Trophoblast cell (in vitro differentiated cells and primary cell): ENCODE measurements at regions not wholly inside any gene's neighbourhood (a gene's known extent, or its start where the extent isn't known, plus 50 kb on each side); places are given as distances from the start of the nearest gene placed in this dataset.

Experiments
- DNase-seq, 2 donors: peaks; one replicate each; pipeline ENCODE4 v3.0.0-alpha.2; 2016
- H2AFZ ChIP-seq: 2 replicates; pipeline ENCODE4 v1.6.1; 2013; ENCODE audit warnings: low read length, moderate library complexity, mild to moderate bottlenecking; ENCODE audit not compliant: insufficient read depth, poor library complexity
- H2AK5ac ChIP-seq: 2 replicates; pipeline ENCODE4 v1.6.1; 2013; ENCODE audit warnings: mild to moderate bottlenecking, low read length
- H2BK120ac ChIP-seq: 2 replicates; pipeline ENCODE4 v1.6.1; 2013; ENCODE audit warnings: low read length, mild to moderate bottlenecking, moderate library complexity; ENCODE audit not compliant: insufficient read depth, poor library complexity
- H2BK12ac ChIP-seq: 2 replicates; pipeline ENCODE4 v1.6.1; 2013; ENCODE audit warnings: mild to moderate bottlenecking, low read length, moderate library complexity
- H2BK5ac ChIP-seq: 2 replicates; pipeline ENCODE4 v1.6.1; 2013; ENCODE audit warnings: low read length, low read depth, moderate library complexity, mild to moderate bottlenecking; ENCODE audit not compliant: poor library complexity
- H3K14ac ChIP-seq: 2 replicates; pipeline ENCODE4 v1.6.1; 2013; ENCODE audit warnings: mild to moderate bottlenecking, low read length
- H3K18ac ChIP-seq: 2 replicates; pipeline ENCODE4 v1.6.1; 2013; ENCODE audit warnings: mild to moderate bottlenecking, low read length
- H3K23ac ChIP-seq: 2 replicates; pipeline ENCODE4 v1.6.1; 2013; ENCODE audit warnings: low read length
- H3K27ac ChIP-seq: 2 replicates; pipeline ENCODE4 v1.5.1; 2013; ENCODE audit warnings: low read depth, mild to moderate bottlenecking, inconsistent platforms, low read length, moderate library complexity
- H3K27me3 ChIP-seq: 2 replicates; pipeline ENCODE4 v1.6.1; 2013; ENCODE audit warnings: inconsistent platforms, mild to moderate bottlenecking, low read length, moderate library complexity; ENCODE audit not compliant: insufficient read depth
- H3K36me3 ChIP-seq, 2 experiments: 1 replicate in 1 of 2; 2 replicates in 1 of 2; pipeline ENCODE4 v1.6.1; 2013; ENCODE audit warnings: low read length in 2 of 2, mild to moderate bottlenecking in 2 of 2, moderate library complexity in 1 of 2; ENCODE audit not compliant: insufficient read depth in 2 of 2, control insufficient read depth in 1 of 2
- H3K4ac ChIP-seq: 2 replicates; pipeline ENCODE4 v1.6.1; 2013; ENCODE audit warnings: low read depth, mild to moderate bottlenecking, low read length, moderate library complexity
- H3K4me1 ChIP-seq, 2 experiments: 1 replicate in 1 of 2; 2 replicates in 1 of 2; pipeline ENCODE4 v1.6.1; 2013; ENCODE audit warnings: low read length in 2 of 2, mild to moderate bottlenecking in 2 of 2, moderate library complexity in 1 of 2; ENCODE audit not compliant: insufficient read depth in 2 of 2, control insufficient read depth in 1 of 2
- H3K4me2 ChIP-seq: 2 replicates; pipeline ENCODE4 v1.6.1; 2013; ENCODE audit warnings: inconsistent platforms, mild to moderate bottlenecking, low read length, moderate library complexity
- H3K4me3 ChIP-seq: 2 replicates; pipeline ENCODE4 v1.5.1; 2013; ENCODE audit warnings: mild to moderate bottlenecking, low read depth, low read length, inconsistent platforms
- H3K79me1 ChIP-seq: one replicate; pipeline ENCODE4 v1.6.1; 2013; ENCODE audit warnings: low read length
- H3K79me2 ChIP-seq: 2 replicates; pipeline ENCODE4 v1.6.1; 2013; ENCODE audit warnings: low read length, mild to moderate bottlenecking; ENCODE audit not compliant: control insufficient read depth, insufficient read depth, poor library complexity
- H3K9ac ChIP-seq: 2 replicates; pipeline ENCODE4 v1.6.1; 2013; ENCODE audit warnings: mild to moderate bottlenecking, low read length
- H3K9me3 ChIP-seq: 2 replicates; pipeline ENCODE4 v1.6.1; 2013; ENCODE audit warnings: low read depth, mild to moderate bottlenecking, control low read depth, inconsistent platforms, low read length; ENCODE audit not compliant: insufficient read depth
- H4K12ac ChIP-seq: 2 replicates; pipeline ENCODE4 v1.6.1; 2013; ENCODE audit warnings: low read depth, mild to moderate bottlenecking, low read length, moderate library complexity
- H4K8ac ChIP-seq: 2 replicates; pipeline ENCODE4 v1.6.1; 2013; ENCODE audit warnings: low read depth, mild to moderate bottlenecking, low read length, moderate library complexity
- H4K91ac ChIP-seq: one replicate; pipeline ENCODE4 v1.6.1; 2013; ENCODE audit warnings: low read depth, mild to moderate bottlenecking, low read length, moderate library complexity
- WGBS: extraction: QIAGEN DNeasy Blood & Tissue Kit; methylation state at CpG from one replicate; pipeline ENCODE4 v1.1.7; 2013; ENCODE audit warnings: missing lambda C conversion rate; ENCODE audit not compliant: insufficient read length, insufficient coverage; ENCODE audit errors: extremely low coverage; 5-methylcytosine and 5-hydroxymethylcytosine counted together

DNA sequence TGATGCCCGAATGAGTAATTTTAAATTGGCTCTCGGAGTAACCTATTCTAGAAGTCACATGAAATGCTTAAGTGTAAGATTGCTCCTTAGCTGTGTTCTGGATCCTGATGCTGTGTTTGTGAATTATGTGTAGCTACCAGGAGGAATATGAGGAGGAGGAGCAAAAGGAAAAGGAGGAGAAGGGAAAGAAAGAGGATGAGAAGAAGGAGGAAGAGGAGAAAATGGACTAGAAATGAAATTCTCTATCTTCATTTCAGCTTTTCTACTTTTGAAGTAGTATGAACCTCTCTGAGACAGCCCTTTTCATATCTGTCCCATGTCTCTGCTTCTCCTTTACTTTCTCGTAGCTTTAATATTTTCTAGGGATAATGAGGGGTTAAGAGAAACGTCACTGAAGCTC is 119.4 kb upstream of the ACTBL2 start:
- no peaks in the 10 kb centered on the region for H3K9me3 ChIP-seq
- no peak overlapping the region for H4K12ac ChIP-seq
- WGBS = no CpG with 5 or more reads among the region's 4 CpGs
- H3K4me1 ChIP-seq = no peaks in the 10 kb centered on the region
- H3K79me1 ChIP-seq = no peaks in the 10 kb centered on the region
- no peak overlapping the region for H2BK12ac ChIP-seq
- no peak overlapping the region for H3K23ac ChIP-seq
- H4K91ac ChIP-seq = no peak overlapping the region
- no peak overlapping the region for H3K4me3 ChIP-seq
- no peak overlapping the region for H3K14ac ChIP-seq
- H3K27ac ChIP-seq = no peak overlapping the region
- no peak overlapping the region for H2BK120ac ChIP-seq
- H2BK5ac ChIP-seq = no peak overlapping the region
- no peak overlapping the region for H2AK5ac ChIP-seq
- no peaks in the 10 kb centered on the region for H3K79me2 ChIP-seq
- H3K27me3 ChIP-seq = no peaks in the 10 kb centered on the region
- no peak overlapping the region for H3K4me2 ChIP-seq
- no peak overlapping the region for H3K9ac ChIP-seq
- no peaks in the 10 kb centered on the region for H3K36me3 ChIP-seq
- H4K8ac ChIP-seq = no peak overlapping the region
- no peak overlapping the region for H3K4ac ChIP-seq
- H3K18ac ChIP-seq = no peak overlapping the region
- H2AFZ ChIP-seq = no peak overlapping the region
- DNase-seq = no peak

DNA sequence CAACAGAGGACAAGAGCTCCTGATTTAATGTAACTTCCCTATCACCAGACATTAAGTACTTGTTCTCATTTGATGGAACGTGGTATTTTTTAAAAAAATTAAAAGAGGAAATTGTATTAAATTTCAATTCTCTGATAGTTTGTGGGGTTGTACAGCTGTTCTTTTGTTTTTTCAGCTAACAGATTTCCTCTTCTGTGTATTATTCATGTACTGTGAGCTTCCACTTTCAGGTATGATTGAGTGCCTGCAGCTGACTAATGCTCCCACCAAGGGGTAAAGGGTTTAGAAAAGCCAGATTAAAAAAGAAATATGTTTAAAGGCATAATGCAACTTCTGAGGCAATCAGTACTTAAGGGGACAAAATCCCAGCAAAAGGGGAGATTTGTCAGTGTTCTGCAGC is 117.7 kb upstream of the ACTBL2 start:
- DNase-seq = no peak
- no peaks in the 10 kb centered on the region for H3K79me1 ChIP-seq
- H2AK5ac ChIP-seq = no peak overlapping the region
- H4K8ac ChIP-seq = no peak overlapping the region
- H3K27me3 ChIP-seq = no peaks in the 10 kb centered on the region
- H3K23ac ChIP-seq = no peak overlapping the region
- H4K12ac ChIP-seq = no peak overlapping the region
- H3K14ac ChIP-seq = no peak overlapping the region
- H3K4ac ChIP-seq = no peak overlapping the region
- H3K27ac ChIP-seq = no peak overlapping the region
- H3K18ac ChIP-seq = no peak overlapping the region
- no peaks in the 10 kb centered on the region for H3K36me3 ChIP-seq
- no peak overlapping the region for H3K4me3 ChIP-seq
- H3K9me3 ChIP-seq = no peaks in the 10 kb centered on the region
- H2BK12ac ChIP-seq = no peak overlapping the region
- H3K9ac ChIP-seq = no peak overlapping the region
- no peak overlapping the region for H2AFZ ChIP-seq
- no peak overlapping the region for H4K91ac ChIP-seq
- no peaks in the 10 kb centered on the region for H3K79me2 ChIP-seq
- H3K4me1 ChIP-seq = no peaks in the 10 kb centered on the region
- H3K4me2 ChIP-seq = no peak overlapping the region
- no peak overlapping the region for H2BK120ac ChIP-seq
- no peak overlapping the region for H2BK5ac ChIP-seq
- 100% methylated on average over 1 of the region's 1 CpG for WGBS

DNA sequence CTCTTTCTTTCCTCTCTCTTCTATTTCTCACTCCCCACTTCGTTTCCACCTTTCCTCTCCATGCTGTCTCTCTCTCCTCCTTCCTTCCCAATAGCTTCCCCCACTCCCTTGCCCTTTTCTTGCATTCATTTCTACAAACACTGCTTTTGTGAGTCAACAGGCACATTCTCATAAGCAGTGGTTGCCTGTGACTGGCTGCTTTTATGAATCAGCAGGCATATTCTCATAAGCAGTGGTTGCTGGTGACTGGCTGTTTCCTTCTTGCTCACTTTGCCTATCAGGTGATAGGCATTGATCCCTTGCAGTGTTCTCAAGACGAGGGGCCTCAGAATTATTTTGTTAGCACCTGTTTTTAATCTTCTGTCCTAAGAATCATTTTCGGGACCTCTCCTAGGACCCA is 116.1 kb upstream of the ACTBL2 start:
- no peak overlapping the region for H3K9ac ChIP-seq
- no peak overlapping the region for H3K4me2 ChIP-seq
- no peaks in the 10 kb centered on the region for H3K36me3 ChIP-seq
- H2BK12ac ChIP-seq = no peak overlapping the region
- H4K91ac ChIP-seq = no peak overlapping the region
- no peak overlapping the region for H3K4me3 ChIP-seq
- no peak overlapping the region for H3K23ac ChIP-seq
- H2AFZ ChIP-seq = no peak overlapping the region
- 94% methylated on average over 1 of the region's 3 CpGs for WGBS
- no peak for DNase-seq
- no peak overlapping the region for H2AK5ac ChIP-seq
- no peak overlapping the region for H2BK120ac ChIP-seq
- H3K18ac ChIP-seq = no peak overlapping the region
- H3K4me1 ChIP-seq = no peaks in the 10 kb centered on the region
- no peak overlapping the region for H4K12ac ChIP-seq
- H3K27ac ChIP-seq = no peak overlapping the region
- no peak overlapping the region for H3K14ac ChIP-seq
- H3K79me1 ChIP-seq = no peaks in the 10 kb centered on the region
- H2BK5ac ChIP-seq = no peak overlapping the region
- no peaks in the 10 kb centered on the region for H3K27me3 ChIP-seq
- no peaks in the 10 kb centered on the region for H3K9me3 ChIP-seq
- no peak overlapping the region for H3K4ac ChIP-seq
- H3K79me2 ChIP-seq = no peaks in the 10 kb centered on the region
- H4K8ac ChIP-seq = no peak overlapping the region

DNA sequence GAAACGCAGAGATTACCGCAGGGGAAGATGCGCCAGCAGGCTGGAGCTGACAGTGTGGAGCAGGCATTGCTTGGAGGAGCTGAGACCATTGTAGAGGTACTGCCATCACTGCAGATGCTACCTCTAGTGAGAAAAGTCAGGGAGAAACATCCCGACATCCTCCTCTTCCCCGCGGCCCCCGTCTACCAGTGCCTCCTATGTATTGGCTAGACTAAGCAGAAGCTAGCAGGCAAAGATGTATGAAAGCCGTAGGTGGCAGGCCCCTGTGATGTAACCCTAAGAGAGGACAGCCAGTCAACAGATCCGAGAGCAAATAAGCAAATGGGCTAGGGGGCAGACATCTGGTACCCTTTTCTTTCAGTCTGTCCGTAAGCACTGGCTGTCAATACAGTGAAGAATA is 115.5 kb upstream of the ACTBL2 start:
- no peak overlapping the region for H3K9ac ChIP-seq
- no peak overlapping the region for H2BK120ac ChIP-seq
- no peaks in the 10 kb centered on the region for H3K27me3 ChIP-seq
- no peak for DNase-seq
- H2AFZ ChIP-seq = no peak overlapping the region
- H2AK5ac ChIP-seq = no peak overlapping the region
- no peak overlapping the region for H3K4ac ChIP-seq
- no peak overlapping the region for H4K8ac ChIP-seq
- H3K4me3 ChIP-seq = no peak overlapping the region
- H4K12ac ChIP-seq = no peak overlapping the region
- H3K4me2 ChIP-seq = no peak overlapping the region
- H3K9me3 ChIP-seq = no peaks in the 10 kb centered on the region
- no CpG with 5 or more reads among the region's 10 CpGs for WGBS
- no peak overlapping the region for H2BK12ac ChIP-seq
- no peak overlapping the region for H3K27ac ChIP-seq
- H3K18ac ChIP-seq = no peak overlapping the region
- no peaks in the 10 kb centered on the region for H3K36me3 ChIP-seq
- H3K79me1 ChIP-seq = no peaks in the 10 kb centered on the region
- H2BK5ac ChIP-seq = no peak overlapping the region
- H4K91ac ChIP-seq = no peak overlapping the region
- H3K79me2 ChIP-seq = no peaks in the 10 kb centered on the region
- H3K4me1 ChIP-seq = no peaks in the 10 kb centered on the region
- no peak overlapping the region for H3K23ac ChIP-seq
- no peak overlapping the region for H3K14ac ChIP-seq
